AG10803 (cell line): ENCODE measurements at regions not wholly inside any gene's neighbourhood (a gene's known extent, or its start where the extent isn't known, plus 50 kb on each side); places are given as distances from the start of the nearest gene placed in this dataset.

Source experiments
- DNase-seq: peaks from one replicate; pipeline ENCODE4 v3.0.0; 2010; ENCODE audit warnings: low read depth
- H3K4me3 ChIP-seq: 2 replicates; pipeline ENCODE4 v1.5.1; 2011; ENCODE audit warnings: mild to moderate bottlenecking, low read length, control low read depth
- CTCF ChIP-seq: conservative IDR thresholded peaks from 2 replicates; pipeline ENCODE4 v1.5.1; 2011; ENCODE audit warnings: mild to moderate bottlenecking, low read length, control low read depth, inconsistent platforms

- DNase-seq, result no peak
- TF ChIP-seq CTCF, result no peak
- no peak overlapping the region for H3K4me3 ChIP-seq
These were observed 584.1 kb upstream of the BTBD3 start for GRCh38 chr20:11333634-11334033.

DNA sequence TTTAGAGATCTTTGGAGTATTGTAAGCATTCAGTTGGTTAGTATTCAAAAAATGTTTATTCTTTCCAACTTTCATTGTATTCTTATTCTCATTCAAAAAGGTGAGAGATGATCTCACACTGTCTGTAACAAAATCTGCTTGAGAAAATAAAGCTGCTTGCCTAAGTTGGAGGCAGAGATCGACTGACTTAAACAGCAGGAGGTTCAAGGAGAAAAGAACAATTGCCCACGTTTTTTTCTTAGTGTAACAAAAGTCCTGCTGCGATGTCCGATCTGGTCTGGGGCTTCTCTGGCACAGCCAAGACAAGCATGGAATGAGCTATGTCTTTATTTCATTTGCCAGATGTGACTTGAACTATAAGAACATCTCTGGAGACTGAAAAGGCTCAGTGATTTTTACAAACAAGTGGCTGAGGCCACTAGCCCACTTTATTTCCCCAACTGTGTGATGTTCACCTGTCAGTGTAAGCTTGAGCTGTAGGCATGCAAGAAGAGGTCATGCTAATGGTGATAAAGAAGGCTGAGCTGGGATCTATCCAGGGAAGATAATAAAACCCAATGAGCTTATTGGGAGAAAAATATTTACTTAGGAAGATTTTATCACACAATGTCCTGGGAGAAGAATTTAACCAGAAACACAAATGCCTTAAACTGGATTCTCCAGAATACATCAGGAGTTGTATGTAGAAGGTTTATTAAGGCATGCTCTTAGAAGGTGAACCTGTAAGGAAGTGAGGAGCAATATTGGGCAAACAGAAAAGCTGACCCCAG lies 580.1 kb upstream of the BTBD3 start:
- no peak overlapping the region for H3K4me3 ChIP-seq
- no peak for TF ChIP-seq CTCF
- DNase-seq, result no peak

GRCh38 chr20:11338496-11339306 lies 579.0 kb upstream of the BTBD3 start:
- H3K4me3 ChIP-seq, result no peak overlapping the region
- no peak for DNase-seq
- TF ChIP-seq CTCF, result no peak

DNA sequence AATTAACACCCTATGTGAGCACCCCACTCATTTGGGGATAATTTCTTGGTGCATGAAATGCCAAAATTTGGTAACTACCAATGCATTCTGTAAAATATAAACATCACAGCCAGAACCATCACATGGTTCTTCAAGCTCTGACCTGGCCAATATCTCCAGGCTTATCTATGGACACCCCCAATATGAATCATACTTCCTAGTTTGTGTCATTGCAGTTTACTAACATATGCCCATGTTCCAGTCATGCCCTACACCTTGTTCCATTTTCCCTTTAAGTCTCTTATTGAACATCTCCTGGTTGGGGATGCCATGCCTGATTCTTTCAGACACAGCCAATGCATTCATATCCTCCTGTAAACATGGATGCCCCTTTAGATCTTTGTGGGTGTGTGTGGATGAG lies 572.8 kb upstream of the BTBD3 start:
- H3K4me3 ChIP-seq, result no peak overlapping the region
- TF ChIP-seq CTCF, result no peak
- DNase-seq, result no peak

- no peak overlapping the region for H3K4me3 ChIP-seq
- no peak for TF ChIP-seq CTCF
- no peak for DNase-seq
These were observed 570.0 kb upstream of the BTBD3 start for GRCh38 chr20:11347738-11348137.

DNA sequence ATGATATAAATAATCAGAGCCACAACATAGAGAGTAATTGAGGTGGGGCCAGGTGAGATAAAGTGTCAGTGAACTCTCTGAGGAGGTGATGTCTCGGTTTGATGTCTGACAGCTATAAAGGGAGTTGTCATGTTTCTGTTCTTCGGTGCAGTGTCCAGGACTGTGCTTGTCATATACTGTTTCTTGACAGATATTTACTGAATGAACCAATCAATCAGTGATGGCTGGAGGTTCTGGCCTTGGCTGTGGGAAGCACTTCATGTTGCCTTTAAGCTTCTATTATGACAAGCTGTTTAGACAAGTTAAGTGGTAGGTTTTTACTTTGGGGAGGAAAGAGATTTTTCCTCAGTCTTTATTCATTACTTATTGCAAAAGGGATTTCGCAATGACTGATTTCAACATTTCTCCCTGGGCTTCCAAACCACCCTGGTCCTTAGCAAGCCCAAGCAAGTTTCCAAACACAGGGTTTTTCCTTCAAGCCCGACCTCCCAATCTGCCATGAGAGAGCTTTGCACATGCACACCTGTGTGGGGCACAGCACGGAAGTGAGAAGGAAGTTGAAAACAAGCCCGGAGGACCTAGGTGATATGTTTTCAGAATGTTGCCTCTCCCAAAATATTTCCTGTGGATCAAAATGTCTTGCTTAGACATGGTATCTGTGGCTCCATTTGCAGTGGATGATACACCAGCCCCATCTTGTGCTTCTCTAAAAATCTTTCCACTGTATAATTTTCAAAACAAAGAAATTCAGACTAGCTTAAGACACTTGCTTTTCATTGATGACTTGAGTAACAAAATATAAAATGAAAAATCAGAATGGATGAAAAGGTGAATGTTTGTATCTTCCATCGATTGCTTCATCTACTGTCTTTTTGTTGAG lies 567.3 kb upstream of the BTBD3 start:
- DNase-seq, result peak; percentile 73

More for the DNA sequence above, 567.3 kb upstream of the BTBD3 start:
- H3K4me3 ChIP-seq, result no peak overlapping the region
- peak; percentile 24 for TF ChIP-seq CTCF
